T-cell (primary cell): ENCODE measurements at regions not wholly inside any gene's neighbourhood (a gene's known extent, or its start where the extent isn't known, plus 50 kb on each side); places are given as distances from the start of the nearest gene placed in this dataset.

ENCODE experiments used
- ATAC-seq, 4 experiments: fragments of 200-7000 bp in 3 of 4; fragments of 150-1000 bp in 1 of 4; cut with Tn5 transposase; replicated peaks in 1 of 4; 1 replicate in 3 of 4; 2 replicates in 1 of 4; pipeline ENCODE4 v1.10.0; 2021; ENCODE audit warnings: moderate library complexity in 3 of 4, mild to moderate bottlenecking in 2 of 4, moderate number of reproducible peaks in 1 of 4
- CTCF ChIA-PET, 2 donors: fragments of 300-600 bp; sonication (Branson Sonifier 250); formaldehyde crosslinking; loops; one replicate each; lab custom pipeline; 2022; ENCODE audit warnings: antibody characterized with exemption in 2 of 2; lab: Charles Lee
- POLR2A ChIA-PET, 2 donors: fragments of 300-600 bp; sonication (Branson Sonifier 250); formaldehyde crosslinking; loops; one replicate each; lab custom pipeline; 2022; ENCODE audit warnings: antibody characterized with exemption in 2 of 2; lab: Charles Lee
- DNase-seq, 35 experiments: peaks; one replicate each; pipeline versions ENCODE4 v3.0.0 to v3.0.0-alpha.2; 2013 to 2023
- H3K27ac ChIP-seq: one replicate; pipeline ENCODE4 v1.5.1; 2013; ENCODE audit warnings: low read length
- H3K27me3 ChIP-seq, 2 experiments: replicated peaks in 1 of 2; 1 replicate in 1 of 2; 2 replicates in 1 of 2; pipeline versions ENCODE4 v1.6.1 to v1.7.0; 2013; ENCODE audit warnings: low read length in 1 of 2, mixed read lengths in 1 of 2; ENCODE audit not compliant: control insufficient read depth in 2 of 2, insufficient read depth in 2 of 2; ENCODE audit errors: extremely low read depth in 1 of 2
- H3K36me3 ChIP-seq, 2 donors: 1 replicate in 1 of 2; 2 replicates in 1 of 2; pipeline versions ENCODE4 v1.6.1 to v1.7.0; 2013; ENCODE audit warnings: low read length in 1 of 2; ENCODE audit not compliant: control insufficient read depth in 2 of 2, insufficient read depth in 1 of 2; ENCODE audit errors: extremely low read depth in 1 of 2
- H3K4me1 ChIP-seq, 2 experiments: 1 replicate in 1 of 2; 2 replicates in 1 of 2; pipeline versions ENCODE4 v1.6.1 to v1.7.0; 2013; ENCODE audit warnings: low read length in 2 of 2, mixed read lengths in 1 of 2; ENCODE audit not compliant: insufficient read depth in 2 of 2, control insufficient read depth in 1 of 2; ENCODE audit errors: extremely low read depth in 1 of 2
- H3K4me3 ChIP-seq, 2 donors: 1 replicate in 1 of 2; 2 replicates in 1 of 2; pipeline versions ENCODE4 v1.5.1 to v1.7.0; 2013; ENCODE audit warnings: mild to moderate bottlenecking in 2 of 2, low read length in 1 of 2, moderate library complexity in 1 of 2; ENCODE audit not compliant: control insufficient read depth in 1 of 2; ENCODE audit errors: extremely low read depth in 1 of 2
- H3K9me3 ChIP-seq: 2 replicates; pipeline ENCODE4 v1.7.0; 2013
- H3K27ac Mint-ChIP-seq, 2 donors: one replicate each; pipeline ENCODE4 v1.8.0; 2020 to 2021; ENCODE audit warnings: mild to moderate bottlenecking in 2 of 2, mixed read lengths in 2 of 2
- H3K27me3 Mint-ChIP-seq, 2 donors: one replicate each; pipeline ENCODE4 v1.8.0; 2021 to 2022; ENCODE audit warnings: mixed read lengths in 2 of 2
- H3K36me3 Mint-ChIP-seq: one replicate; pipeline ENCODE4 v1.8.0; 2021; ENCODE audit warnings: mixed read lengths
- H3K4me1 Mint-ChIP-seq, 3 donors: one replicate each; pipeline ENCODE4 v1.8.0; 2020 to 2022; ENCODE audit warnings: mixed read lengths in 3 of 3, mild to moderate bottlenecking in 1 of 3
- H3K4me3 Mint-ChIP-seq, 3 donors: one replicate each; pipeline ENCODE4 v1.8.0; 2020 to 2022; ENCODE audit warnings: mild to moderate bottlenecking in 3 of 3, mixed read lengths in 3 of 3, moderate library complexity in 3 of 3
- H3K9me3 Mint-ChIP-seq, 3 donors: one replicate each; pipeline ENCODE4 v1.8.0; 2020 to 2022; ENCODE audit warnings: mixed read lengths in 3 of 3
- WGBS: methylation state at CpG from one replicate; pipeline ENCODE4 v1.1.5; 2013; ENCODE audit warnings: missing lambda C conversion rate; ENCODE audit not compliant: insufficient coverage; 5-methylcytosine and 5-hydroxymethylcytosine counted together

- Mint-ChIP-seq H3K4me1 (no peaks in the 10 kb centered on the region), H3K36me3 (no peaks in the 10 kb centered on the region), H3K27ac (no peak overlapping the region), H3K9me3 (no peaks in the 10 kb centered on the region), H3K27me3 (peaks cover 0 to 3% of the 10 kb centered on the region in 2 donors), H3K4me3 (no peak overlapping the region)
- ATAC-seq: no peak
- no peaks in the 10 kb centered on the region for H3K4me1 ChIP-seq
- H3K36me3 ChIP-seq: no peaks in the 10 kb centered on the region
- H3K27me3 ChIP-seq: no peaks in the 10 kb centered on the region
- no peak overlapping the region for H3K27ac ChIP-seq
- H3K4me3 ChIP-seq: no peak overlapping the region
- WGBS: 78% methylated on average over 14 of the region's 20 CpGs
- DNase-seq: no peak
- POLR2A ChIA-PET: no interaction called here
- CTCF ChIA-PET: no interaction called here
- no peaks in the 10 kb centered on the region for H3K9me3 ChIP-seq
Measured at GRCh38 chr7:47636433-47637175, 54.7 kb upstream of the TNS3 start.

GRCh38 chr7:47636081-47636432 lies 54.1 kb upstream of the TNS3 start:
- no peak overlapping the region for H3K27ac ChIP-seq
- ChIA-PET POLR2A (no interaction called here), CTCF (no interaction called here)
- H3K9me3 ChIP-seq: no peaks in the 10 kb centered on the region
- H3K36me3 ChIP-seq: no peaks in the 10 kb centered on the region
- no peaks in the 10 kb centered on the region for H3K27me3 ChIP-seq
- H3K4me3 ChIP-seq: no peak overlapping the region
- H3K36me3 Mint-ChIP-seq: no peaks in the 10 kb centered on the region
- no peaks in the 10 kb centered on the region for H3K4me1 Mint-ChIP-seq
- no peaks in the 10 kb centered on the region for H3K4me1 ChIP-seq
- ATAC-seq: no peak
- WGBS: 44% methylated on average over 3 of the region's 4 CpGs
- H3K27ac Mint-ChIP-seq: no peak overlapping the region
- no peaks in the 10 kb centered on the region for H3K9me3 Mint-ChIP-seq
- H3K27me3 Mint-ChIP-seq: peaks cover 0 to 3% of the 10 kb centered on the region in 2 donors
- no peak for DNase-seq
- H3K4me3 Mint-ChIP-seq: no peak overlapping the region

- no peak overlapping the region for H3K27ac Mint-ChIP-seq
- POLR2A ChIA-PET: no interaction called here
- no peaks in the 10 kb centered on the region for H3K4me1 Mint-ChIP-seq
- no peak overlapping the region for H3K4me3 Mint-ChIP-seq
- Histone ChIP-seq H3K4me3 (no peak overlapping the region), H3K27me3 (no peaks in the 10 kb centered on the region), H3K9me3 (no peaks in the 10 kb centered on the region), H3K27ac (no peak overlapping the region), H3K4me1 (no peaks in the 10 kb centered on the region), H3K36me3 (no peaks in the 10 kb centered on the region)
- H3K27me3 Mint-ChIP-seq: peaks cover 0 to 3% of the 10 kb centered on the region in 2 donors
- WGBS: 65% methylated on average over 19 of the region's 25 CpGs
- H3K36me3 Mint-ChIP-seq: no peaks in the 10 kb centered on the region
- ATAC-seq: no peak
- H3K9me3 Mint-ChIP-seq: no peaks in the 10 kb centered on the region
- CTCF ChIA-PET: no interaction called here
- DNase-seq: no peak
Measured at GRCh38 chr7:47635091-47636080, 53.5 kb upstream of the TNS3 start.

GRCh38 chr7:47634273-47634672 lies 52.4 kb upstream of the TNS3 start:
- POLR2A ChIA-PET: no interaction called here
- no peak for DNase-seq
- peaks cover 0 to 3% of the 10 kb centered on the region in 2 donors for H3K27me3 Mint-ChIP-seq

GRCh38 chr7:47633134-47633533 lies 51.2 kb upstream of the TNS3 start:
- H3K4me3 ChIP-seq: no peak overlapping the region
- no peaks in the 10 kb centered on the region for H3K36me3 ChIP-seq
- DNase-seq (no peak), ATAC-seq (no peak)
- no peaks in the 10 kb centered on the region for H3K36me3 Mint-ChIP-seq
- no peak overlapping the region for H3K4me3 Mint-ChIP-seq
- H3K27ac Mint-ChIP-seq: no peak overlapping the region
- ChIA-PET CTCF (no interaction called here), POLR2A (no interaction called here)
- H3K27me3 ChIP-seq: no peaks in the 10 kb centered on the region
- H3K4me1 Mint-ChIP-seq: no peaks in the 10 kb centered on the region
- no peaks in the 10 kb centered on the region for H3K27me3 Mint-ChIP-seq
- no peaks in the 10 kb centered on the region for H3K9me3 Mint-ChIP-seq
- no peaks in the 10 kb centered on the region for H3K9me3 ChIP-seq
- no peak overlapping the region for H3K27ac ChIP-seq
- no peaks in the 10 kb centered on the region for H3K4me1 ChIP-seq
- no CpG with 5 or more reads among the region's 10 CpGs for WGBS

More at GRCh38 chr7:47634273-47634672, 52.4 kb upstream of the TNS3 start:
- H3K9me3 ChIP-seq: no peaks in the 10 kb centered on the region
- no peak overlapping the region for H3K4me3 ChIP-seq
- H3K4me1 ChIP-seq: no peaks in the 10 kb centered on the region
- Mint-ChIP-seq H3K36me3 (no peaks in the 10 kb centered on the region), H3K27ac (no peak overlapping the region), H3K4me3 (no peak overlapping the region), H3K4me1 (no peaks in the 10 kb centered on the region), H3K9me3 (no peaks in the 10 kb centered on the region)
- H3K27me3 ChIP-seq: no peaks in the 10 kb centered on the region
- H3K36me3 ChIP-seq: no peaks in the 10 kb centered on the region
- CTCF ChIA-PET: no interaction called here
- no peak for ATAC-seq
- WGBS: no CpG with 5 or more reads among the region's 2 CpGs
- no peak overlapping the region for H3K27ac ChIP-seq
